ENCODE measurements at regions not wholly inside any gene's neighbourhood (a gene's known extent, or its start where the extent isn't known, plus 50 kb on each side); places are given as distances from the start of the nearest gene placed in this dataset.

DNA sequence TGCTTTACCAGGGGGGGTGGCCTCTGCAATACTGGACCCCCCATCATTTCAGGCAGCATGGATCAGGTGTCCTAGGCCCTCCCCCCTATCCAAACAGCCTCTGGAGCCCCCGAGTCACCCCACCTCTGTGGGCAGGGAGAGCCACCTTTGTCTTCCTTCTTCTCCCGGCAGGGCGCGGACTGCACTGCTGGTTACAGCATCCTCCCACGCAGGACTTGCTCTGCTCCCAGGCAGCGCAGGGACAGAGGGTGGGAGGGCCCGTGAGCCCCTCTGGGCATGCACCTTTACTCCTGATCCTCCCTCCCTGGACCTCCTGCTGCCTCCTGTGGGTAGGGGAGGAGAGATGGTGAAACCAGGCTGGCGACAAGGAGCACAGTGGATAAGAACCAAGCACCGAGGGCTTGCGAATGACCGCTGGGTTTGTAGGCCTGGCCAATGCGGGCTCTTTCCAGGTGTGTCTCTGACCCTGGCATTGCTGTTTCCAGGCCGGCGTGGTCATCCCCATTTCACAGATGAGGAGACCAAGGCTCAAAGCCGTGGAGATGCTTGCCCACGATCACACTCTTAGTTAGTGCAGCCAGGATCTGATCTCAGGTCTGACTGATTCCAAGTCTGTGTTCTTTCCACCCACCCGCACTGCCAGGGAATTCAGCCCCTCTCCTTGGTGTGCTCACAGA, 73.6 kb upstream of the TARDBP start:
- Histone ChIP-seq H3K4me3 (no peak overlapping the region), H3K27ac (no peak overlapping the region), H3K36me3 (no peaks in the 10 kb centered on the region), H3K27me3 (no peaks in the 10 kb centered on the region), H3K4me1 (peaks cover 0 to 12% of the 10 kb centered on the region in 2 donors), H3K9me3 (no peaks in the 10 kb centered on the region)
- no peak for TF ChIP-seq POLR2A (IDR thresholded peaks at IDR 0.05)
- TF ChIP-seq, protein P1, sequence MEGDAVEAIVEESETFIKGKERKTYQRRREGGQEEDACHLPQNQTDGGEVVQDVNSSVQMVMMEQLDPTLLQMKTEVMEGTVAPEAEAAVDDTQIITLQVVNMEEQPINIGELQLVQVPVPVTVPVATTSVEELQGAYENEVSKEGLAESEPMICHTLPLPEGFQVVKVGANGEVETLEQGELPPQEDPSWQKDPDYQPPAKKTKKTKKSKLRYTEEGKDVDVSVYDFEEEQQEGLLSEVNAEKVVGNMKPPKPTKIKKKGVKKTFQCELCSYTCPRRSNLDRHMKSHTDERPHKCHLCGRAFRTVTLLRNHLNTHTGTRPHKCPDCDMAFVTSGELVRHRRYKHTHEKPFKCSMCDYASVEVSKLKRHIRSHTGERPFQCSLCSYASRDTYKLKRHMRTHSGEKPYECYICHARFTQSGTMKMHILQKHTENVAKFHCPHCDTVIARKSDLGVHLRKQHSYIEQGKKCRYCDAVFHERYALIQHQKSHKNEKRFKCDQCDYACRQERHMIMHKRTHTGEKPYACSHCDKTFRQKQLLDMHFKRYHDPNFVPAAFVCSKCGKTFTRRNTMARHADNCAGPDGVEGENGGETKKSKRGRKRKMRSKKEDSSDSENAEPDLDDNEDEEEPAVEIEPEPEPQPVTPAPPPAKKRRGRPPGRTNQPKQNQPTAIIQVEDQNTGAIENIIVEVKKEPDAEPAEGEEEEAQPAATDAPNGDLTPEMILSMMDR (IDR thresholded peaks at IDR 0.05): no peak
- DNase-seq: no peak
- intact Hi-C loops (cut with DNase I; ENCODE audit: low total_unique reads): no loop called here

DNA sequence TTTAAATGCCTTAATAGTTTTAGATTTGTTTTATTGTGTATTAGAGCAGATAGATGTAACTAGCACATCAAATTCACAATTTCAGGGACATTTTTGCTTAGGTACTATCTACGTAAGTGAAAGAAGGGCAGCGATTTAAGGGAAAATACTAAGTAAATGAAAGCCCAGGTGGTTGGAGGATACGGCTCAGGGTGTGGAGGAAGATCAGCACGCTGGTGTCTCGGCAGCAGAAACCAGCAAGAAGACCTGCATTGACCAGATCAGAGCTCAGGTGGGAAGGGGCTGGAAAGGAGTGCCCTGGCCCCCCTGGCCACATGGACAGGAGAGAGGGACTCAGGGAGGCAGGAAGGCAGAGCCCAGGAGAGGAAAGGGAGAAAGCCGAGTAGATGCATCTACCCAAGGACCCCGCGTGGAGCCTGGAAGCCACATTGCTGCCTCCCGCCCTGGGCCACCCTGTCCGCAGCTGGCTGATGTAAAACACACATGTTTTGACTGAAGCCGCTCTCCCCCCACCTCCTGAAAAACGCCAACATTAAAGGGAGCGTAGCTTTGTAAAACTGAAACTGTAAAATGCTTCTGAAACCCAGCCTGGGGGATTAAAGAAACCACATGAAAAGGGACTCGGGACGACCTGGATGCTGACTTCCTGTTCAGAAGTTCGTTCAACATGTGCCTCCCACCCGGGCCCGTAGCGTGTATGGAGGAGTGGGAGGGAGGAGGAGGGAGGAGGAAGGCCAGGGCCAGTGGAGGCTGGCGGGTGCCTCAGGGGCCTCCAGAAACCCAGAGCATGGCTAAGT, 72.6 kb upstream of the TARDBP start:
- Histone ChIP-seq H3K27me3 (no peaks in the 10 kb centered on the region), H3K9me3 (no peaks in the 10 kb centered on the region), H3K4me3 (no peak overlapping the region), H3K4me1 (peaks cover 0 to 20% of the 10 kb centered on the region in 2 donors), H3K36me3 (no peaks in the 10 kb centered on the region), H3K27ac (no peak overlapping the region)
- no peak for DNase-seq
- intact Hi-C loops (cut with DNase I; ENCODE audit: low total_unique reads): no loop called here
- no peak for TF ChIP-seq POLR2A (IDR thresholded peaks at IDR 0.05)
- TF ChIP-seq, protein P1 (IDR thresholded peaks at IDR 0.05): no peak

DNA sequence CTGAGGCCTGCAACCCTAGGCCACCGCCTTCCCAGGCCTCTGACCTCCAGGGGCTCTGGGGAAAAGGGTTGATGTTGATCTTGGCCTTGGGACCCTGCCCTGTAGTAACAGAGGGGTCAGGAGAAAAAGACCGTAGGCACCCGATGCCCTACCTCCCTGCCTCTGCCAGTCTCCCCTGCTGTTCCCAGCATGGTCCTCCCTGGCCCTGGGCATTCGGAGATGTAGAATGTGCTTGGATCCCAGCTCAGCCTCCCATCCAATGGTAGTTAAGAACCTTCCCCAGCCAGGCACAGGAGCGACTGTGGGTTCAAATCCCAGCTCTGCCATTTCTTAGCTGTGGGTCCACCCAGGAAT, 72.0 kb upstream of the TARDBP start:
- intact Hi-C loops (cut with DNase I; ENCODE audit: low total_unique reads): no loop called here
- Histone ChIP-seq H3K27me3 (no peaks in the 10 kb centered on the region), H3K36me3 (no peaks in the 10 kb centered on the region), H3K4me3 (no peak overlapping the region), H3K4me1 (peaks cover 0 to 20% of the 10 kb centered on the region in 2 donors), H3K9me3 (no peaks in the 10 kb centered on the region), H3K27ac (no peak overlapping the region)
- TF ChIP-seq POLR2A (IDR thresholded peaks at IDR 0.05): no peak
- TF ChIP-seq, protein P1 (IDR thresholded peaks at IDR 0.05): no peak
- DNase-seq: no peak

DNA sequence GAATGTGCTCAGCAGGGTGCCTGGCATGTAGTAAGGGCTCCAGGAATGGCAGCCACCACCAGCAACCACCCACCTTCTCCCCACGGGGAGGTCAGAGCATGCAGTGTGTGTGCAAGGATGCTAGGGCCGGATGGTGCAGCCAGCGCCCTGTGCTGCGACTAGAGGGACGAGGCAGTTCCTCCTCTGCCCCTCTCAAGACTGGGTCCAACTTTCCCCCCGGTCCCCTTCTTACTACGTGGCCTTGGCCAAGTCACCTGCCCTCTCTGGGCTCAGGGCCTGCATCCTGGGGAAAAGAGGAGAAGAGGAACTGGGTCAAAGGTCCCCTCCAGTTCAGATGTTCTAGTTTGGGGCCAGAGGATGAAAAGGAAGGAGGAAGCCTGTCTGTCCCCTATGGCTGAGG, 71.6 kb upstream of the TARDBP start:
- Histone ChIP-seq H3K4me3 (no peak overlapping the region), H3K27me3 (no peaks in the 10 kb centered on the region), H3K36me3 (no peaks in the 10 kb centered on the region), H3K4me1 (peaks cover 0 to 20% of the 10 kb centered on the region in 2 donors), H3K27ac (no peak overlapping the region), H3K9me3 (no peaks in the 10 kb centered on the region)
- TF ChIP-seq, protein P1 (IDR thresholded peaks at IDR 0.05): no peak
- TF ChIP-seq POLR2A (IDR thresholded peaks at IDR 0.05): no peak
- DNase-seq: no peak
- intact Hi-C loops (cut with DNase I; ENCODE audit: low total_unique reads): no loop called here

- Histone ChIP-seq H3K27ac (no peak overlapping the region), H3K9me3 (no peaks in the 10 kb centered on the region), H3K36me3 (no peaks in the 10 kb centered on the region), H3K4me1 (peaks cover 0 to 20% of the 10 kb centered on the region in 2 donors), H3K4me3 (no peak overlapping the region), H3K27me3 (no peaks in the 10 kb centered on the region)
- TF ChIP-seq, protein P1 (IDR thresholded peaks at IDR 0.05): peak; percentile 66 to 89 (median 80)
- no peak for TF ChIP-seq POLR2A (IDR thresholded peaks at IDR 0.05)
- peak; percentile 64 for DNase-seq
- intact Hi-C loops (cut with DNase I; ENCODE audit: low total_unique reads): no loop called here
Observed at GRCh38 chr1:10941891-10942541, 70.4 kb upstream of the TARDBP start.

Measured in uterus (tissue), 3 donors.